ENCODE measurements at regions not wholly inside any gene's neighbourhood (a gene's known extent, or its start where the extent isn't known, plus 50 kb on each side); places are given as distances from the start of the nearest gene placed in this dataset.

GRCh38 chrX:110852180-110852579 lies 56.6 kb upstream of the CHRDL1 start:
- TF ChIP-seq CTCF (IDR thresholded peaks at IDR 0.05) (peak in 11 of 12 donors; percentile 7 to 49 (median 38)), POLR2A (IDR thresholded peaks at IDR 0.05) (no peak)
